MG63 (cell line): ENCODE measurements at regions not wholly inside any gene's neighbourhood (a gene's known extent, or its start where the extent isn't known, plus 50 kb on each side); places are given as distances from the start of the nearest gene placed in this dataset.

Source experiments
- DNase-seq: peaks from one replicate; pipeline ENCODE4 v3.0.0-alpha.2; 2020
- H3K27me3 ChIP-seq: fragments of 250-450 bp; sonication (Bioruptor Pico); 2 replicates; pipeline ENCODE4 v1.5.1; 2020; ENCODE audit warnings: mild to moderate bottlenecking, moderate library complexity
- H3K36me3 ChIP-seq: fragments of 250-450 bp; sonication (Bioruptor Pico); 2 replicates; pipeline ENCODE4 v1.5.1; 2020; ENCODE audit warnings: mild to moderate bottlenecking, moderate library complexity
- H3K4me3 ChIP-seq: fragments of 250-450 bp; sonication (Bioruptor Pico); 2 replicates; pipeline ENCODE4 v1.5.1; 2020; ENCODE audit warnings: mild to moderate bottlenecking, moderate library complexity
- H3K9me3 ChIP-seq: fragments of 250-450 bp; sonication (Bioruptor Pico); 2 replicates; pipeline ENCODE4 v1.5.1; 2020; ENCODE audit warnings: mild to moderate bottlenecking, moderate library complexity

- Histone ChIP-seq H3K9me3 (no peaks in the 10 kb centered on the region), H3K36me3 (no peaks in the 10 kb centered on the region), H3K4me3 (no peak overlapping the region), H3K27me3 (no peaks in the 10 kb centered on the region)
- DNase-seq: no peak
Observed at GRCh38 chr9:28293369-28294090, 720.2 kb upstream of the C9orf72 start.

- DNase-seq: no peak
- H3K4me3 ChIP-seq: no peak overlapping the region
- no peaks in the 10 kb centered on the region for H3K27me3 ChIP-seq
- H3K9me3 ChIP-seq: no peaks in the 10 kb centered on the region
- H3K36me3 ChIP-seq: no peaks in the 10 kb centered on the region
Observed at GRCh38 chr9:28301281-28301680, 728.0 kb upstream of the C9orf72 start.

- Histone ChIP-seq H3K9me3 (no peaks in the 10 kb centered on the region), H3K4me3 (no peak overlapping the region), H3K27me3 (no peaks in the 10 kb centered on the region), H3K36me3 (no peaks in the 10 kb centered on the region)
- DNase-seq: no peak
Observed at GRCh38 chr9:28317745-28318144, 744.5 kb upstream of the C9orf72 start.

- H3K36me3 ChIP-seq: no peaks in the 10 kb centered on the region
- H3K27me3 ChIP-seq: no peaks in the 10 kb centered on the region
- no peak for DNase-seq
- no peak overlapping the region for H3K4me3 ChIP-seq
- no peaks in the 10 kb centered on the region for H3K9me3 ChIP-seq
Observed at GRCh38 chr9:28318515-28318914, 745.2 kb upstream of the C9orf72 start.

- Histone ChIP-seq H3K4me3 (no peak overlapping the region), H3K27me3 (no peaks in the 10 kb centered on the region), H3K36me3 (no peaks in the 10 kb centered on the region), H3K9me3 (no peaks in the 10 kb centered on the region)
- no peak for DNase-seq
Observed at GRCh38 chr9:28319981-28320380, 746.7 kb upstream of the C9orf72 start.

GRCh38 chr9:28320616-28321015, 747.3 kb upstream of the C9orf72 start:
- Histone ChIP-seq H3K27me3 (no peaks in the 10 kb centered on the region), H3K9me3 (no peaks in the 10 kb centered on the region), H3K4me3 (no peak overlapping the region), H3K36me3 (no peaks in the 10 kb centered on the region)
- no peak for DNase-seq

GRCh38 chr9:28329323-28329722, 756.0 kb upstream of the C9orf72 start:
- Histone ChIP-seq H3K9me3 (no peaks in the 10 kb centered on the region), H3K4me3 (no peak overlapping the region), H3K27me3 (no peaks in the 10 kb centered on the region), H3K36me3 (no peaks in the 10 kb centered on the region)
- DNase-seq: no peak

GRCh38 chr9:28332648-28333047, 759.4 kb upstream of the C9orf72 start:
- no peak for DNase-seq
- Histone ChIP-seq H3K9me3 (no peaks in the 10 kb centered on the region), H3K36me3 (no peaks in the 10 kb centered on the region), H3K4me3 (no peak overlapping the region), H3K27me3 (no peaks in the 10 kb centered on the region)

GRCh38 chr9:28341913-28342312, 768.6 kb upstream of the C9orf72 start:
- no peaks in the 10 kb centered on the region for H3K27me3 ChIP-seq
- no peak overlapping the region for H3K4me3 ChIP-seq
- H3K36me3 ChIP-seq: no peaks in the 10 kb centered on the region
- no peak for DNase-seq
- no peaks in the 10 kb centered on the region for H3K9me3 ChIP-seq

GRCh38 chr9:28342815-28343338, 769.6 kb upstream of the C9orf72 start:
- Histone ChIP-seq H3K36me3 (no peaks in the 10 kb centered on the region), H3K27me3 (no peaks in the 10 kb centered on the region), H3K4me3 (no peak overlapping the region), H3K9me3 (no peaks in the 10 kb centered on the region)
- no peak for DNase-seq

- DNase-seq: no peak
- no peaks in the 10 kb centered on the region for H3K9me3 ChIP-seq
- H3K36me3 ChIP-seq: no peaks in the 10 kb centered on the region
- H3K27me3 ChIP-seq: no peaks in the 10 kb centered on the region
- H3K4me3 ChIP-seq: no peak overlapping the region
Observed at GRCh38 chr9:28363151-28363562, 789.9 kb upstream of the C9orf72 start.

GRCh38 chr9:28365020-28365640, 791.8 kb upstream of the C9orf72 start:
- no peaks in the 10 kb centered on the region for H3K9me3 ChIP-seq
- H3K36me3 ChIP-seq: no peaks in the 10 kb centered on the region
- no peak for DNase-seq
- no peaks in the 10 kb centered on the region for H3K27me3 ChIP-seq
- H3K4me3 ChIP-seq: no peak overlapping the region

- H3K4me3 ChIP-seq: no peak overlapping the region
Observed at GRCh38 chr9:28365728-28366127, 792.4 kb upstream of the C9orf72 start.

GRCh38 chr9:28378231-28378630, 805.0 kb upstream of the C9orf72 start:
- Histone ChIP-seq H3K4me3 (no peak overlapping the region), H3K27me3 (no peaks in the 10 kb centered on the region), H3K9me3 (no peaks in the 10 kb centered on the region), H3K36me3 (no peaks in the 10 kb centered on the region)
- DNase-seq: no peak

More at GRCh38 chr9:28365728-28366127, 792.4 kb upstream of the C9orf72 start:
- no peak for DNase-seq
- no peaks in the 10 kb centered on the region for H3K9me3 ChIP-seq
- H3K36me3 ChIP-seq: no peaks in the 10 kb centered on the region
- H3K27me3 ChIP-seq: no peaks in the 10 kb centered on the region

- no peaks in the 10 kb centered on the region for H3K9me3 ChIP-seq
- no peaks in the 10 kb centered on the region for H3K36me3 ChIP-seq
- no peak for DNase-seq
- H3K27me3 ChIP-seq: no peaks in the 10 kb centered on the region
- no peak overlapping the region for H3K4me3 ChIP-seq
Observed at GRCh38 chr9:28379082-28379481, 805.8 kb upstream of the C9orf72 start.

GRCh38 chr9:28389411-28389810, 816.1 kb upstream of the C9orf72 start:
- Histone ChIP-seq H3K4me3 (no peak overlapping the region), H3K36me3 (no peaks in the 10 kb centered on the region), H3K9me3 (no peaks in the 10 kb centered on the region), H3K27me3 (no peaks in the 10 kb centered on the region)
- no peak for DNase-seq

- DNase-seq: no peak
- no peaks in the 10 kb centered on the region for H3K9me3 ChIP-seq
Observed at GRCh38 chr9:28394774-28395173, 821.5 kb upstream of the C9orf72 start.

GRCh38 chr9:28396058-28396457, 822.8 kb upstream of the C9orf72 start:
- H3K9me3 ChIP-seq: no peaks in the 10 kb centered on the region
- DNase-seq: no peak
- no peaks in the 10 kb centered on the region for H3K36me3 ChIP-seq
- H3K4me3 ChIP-seq: no peak overlapping the region
- H3K27me3 ChIP-seq: no peaks in the 10 kb centered on the region

More at GRCh38 chr9:28394774-28395173, 821.5 kb upstream of the C9orf72 start:
- Histone ChIP-seq H3K36me3 (no peaks in the 10 kb centered on the region), H3K4me3 (no peak overlapping the region), H3K27me3 (no peaks in the 10 kb centered on the region)
